HepG2 (cell line): ENCODE measurements at regions not wholly inside any gene's neighbourhood (a gene's known extent, or its start where the extent isn't known, plus 50 kb on each side); places are given as distances from the start of the nearest gene placed in this dataset.

Experiments
- ATAC-seq: fragments of 200-7000 bp; cut with Tn5 transposase; 3 replicates; pipeline ENCODE4 v1.9.1; 2020; ENCODE audit warnings: mild to moderate bottlenecking, moderate library complexity
- BruUV-seq: library from RNA; stranded (reverse); fragments of 400-500 nt; replicated peaks from 2 replicates; lab custom pipeline; 2021; lab: Mats Ljungman, UMichigan
- CTCF ChIA-PET: fragments of 300-600 bp; formaldehyde crosslinking; extraction: SDS; loops from one replicate; lab custom pipeline; 2021; ENCODE audit warnings: low total read pairs, inconsistent platforms, low intra/inter-chr PET ratio; lab: Yijun Ruan, JAX
- POLR2A ChIA-PET: fragments of 350-600 bp; sonication (Branson Sonifier 250); formaldehyde crosslinking; loops from one replicate; lab custom pipeline; 2020; ENCODE audit warnings: antibody characterized with exemption, inconsistent platforms; lab: Yijun Ruan, JAX
- DNase-seq: peaks from one replicate; pipeline ENCODE4 v3.0.0-alpha.2; 2015; ENCODE audit warnings: low spot score
- FAIRE-seq: peaks from 3 replicates; lab custom pipeline; 2011; peaks lifted over from hg19 to GRCh38; lab: Jason Lieb, UNC
- H2AFZ ChIP-seq: one replicate; pipeline ENCODE4 v1.6.1; 2011; ENCODE audit warnings: low read length, inconsistent platforms
- H3K27ac ChIP-seq: fragments of 300-600 bp; 3 replicates; pipeline ENCODE4 v1.8.0; 2011; ENCODE audit warnings: mixed run types, mild to moderate bottlenecking, mixed read lengths, low read length, inconsistent platforms; ENCODE audit not compliant: insufficient read depth; ENCODE audit errors: extremely low read length
- H3K27me3 ChIP-seq, 2 experiments: fragments of 200-600 bp in 1 of 2; 2 replicates in 1 of 2; 3 replicates in 1 of 2; pipeline versions ENCODE4 v1.6.0 to v1.8.0; 2011; ENCODE audit warnings: low read length in 2 of 2, mild to moderate bottlenecking in 2 of 2, moderate library complexity in 2 of 2, inconsistent platforms in 1 of 2; ENCODE audit not compliant: insufficient read depth in 2 of 2, control insufficient read depth in 1 of 2
- H3K36me3 ChIP-seq, 2 experiments: fragments of 200-600 bp in 1 of 2; replicated peaks in 1 of 2; 2 replicates in 1 of 2; 3 replicates in 1 of 2; pipeline versions ENCODE4 v1.5.1 to v1.8.0; 2011; ENCODE audit warnings: low read length in 2 of 2, inconsistent platforms in 1 of 2; ENCODE audit not compliant: insufficient read depth in 2 of 2, control insufficient read depth in 1 of 2
- H3K4me1 ChIP-seq: 2 replicates; pipeline ENCODE4 v1.5.1; 2012; ENCODE audit warnings: low read length, inconsistent platforms; ENCODE audit not compliant: insufficient read depth
- H3K4me2 ChIP-seq: 2 replicates; pipeline ENCODE4 v1.6.0; 2011; ENCODE audit warnings: low read depth, low read length, inconsistent platforms
- H3K4me3 ChIP-seq, 3 experiments: fragments of 200-600 bp in 1 of 3; sonication (generic), shearing (Covaris generic) in 1 of 3; replicated peaks in 1 of 3; 2 replicates each; pipeline ENCODE4 v1.5.1; 2011 to 2016; ENCODE audit warnings: low read length in 3 of 3, inconsistent platforms in 2 of 3, low read depth in 2 of 3, mild to moderate bottlenecking in 2 of 3, control low read depth in 1 of 3, mixed read lengths in 1 of 3; ENCODE audit not compliant: insufficient read depth in 1 of 3
- H3K79me2 ChIP-seq: one replicate; pipeline ENCODE4 v1.6.1; 2011; ENCODE audit warnings: low read length, inconsistent platforms; ENCODE audit not compliant: insufficient read depth
- H3K9ac ChIP-seq: 2 replicates; pipeline ENCODE4 v1.6.0; 2011; ENCODE audit warnings: mild to moderate bottlenecking, low read depth, low read length, inconsistent platforms; ENCODE audit not compliant: insufficient read depth
- H3K9me3 ChIP-seq: 2 replicates; pipeline ENCODE4 v1.5.1; 2012; ENCODE audit warnings: mild to moderate bottlenecking, low read length
- H4K20me1 ChIP-seq: 2 replicates; pipeline ENCODE4 v1.6.0; 2011; ENCODE audit warnings: inconsistent platforms, mild to moderate bottlenecking, low read length, moderate library complexity; ENCODE audit not compliant: insufficient read depth
- PAX8 ChIP-seq: sonication (generic); formaldehyde crosslinking; IDR thresholded peaks from 2 replicates; pipeline ENCODE4 v1.8.0; 2022; ENCODE audit warnings: mild to moderate bottlenecking, missing genetic modification reagents, borderline replicate concordance
- PITX1 ChIP-seq: sonication (generic); formaldehyde crosslinking; IDR thresholded peaks from 2 replicates; pipeline ENCODE4 v1.5.1; 2020; ENCODE audit warnings: mild to moderate bottlenecking, missing genetic modification reagents
- SETDB1 ChIP-seq: sonication (generic); formaldehyde crosslinking; IDR thresholded peaks from 2 replicates; pipeline ENCODE4 v1.5.1; 2020; ENCODE audit warnings: missing genetic modification reagents, mild to moderate bottlenecking, borderline replicate concordance
- ZNF121 ChIP-seq: sonication (generic); formaldehyde crosslinking; IDR thresholded peaks from 2 replicates; pipeline ENCODE4 v1.5.0; 2020; ENCODE audit warnings: mild to moderate bottlenecking, missing genetic modification reagents
- ZNF34 ChIP-seq: sonication (generic); formaldehyde crosslinking; IDR thresholded peaks from 2 replicates; pipeline ENCODE4 v1.4.0; 2020; ENCODE audit warnings: mild to moderate bottlenecking, missing genetic modification reagents, borderline replicate concordance
- ZNF619 ChIP-seq: sonication (generic); formaldehyde crosslinking; IDR thresholded peaks from 2 replicates; pipeline ENCODE4 v1.4.0; 2020; ENCODE audit warnings: mild to moderate bottlenecking, missing genetic modification reagents
- WGBS: methylation state at CpG from one replicate; pipeline ENCODE4 v1.1.6; 2017; ENCODE audit warnings: low lambda C conversion rate; 5-methylcytosine and 5-hydroxymethylcytosine counted together
- in situ Hi-C: cut with HindIII; loops from 2 replicates; pipeline ENCODE4 v1.10.0; 2017; ENCODE audit warnings: low pct_unique_long_range_greater_than_20kb; ENCODE audit not compliant: extremely low pct_ligation_motif_present
- intact Hi-C: fragments of 100-400 bp; cut with micrococcal nuclease; formaldehyde crosslinking; loops from one replicate; pipeline ENCODE4 v1.10.0; 2022; ENCODE audit not compliant: unreplicated experiment
- TF ChIP-seq, protein P1 (sequence below): IDR thresholded peaks from 2 replicates; pipeline ENCODE4 v1.6.1; 2016; ENCODE audit warnings: missing compliant biosample characterization, missing genetic modification reagents, borderline replicate concordance
- TF ChIP-seq, protein P2 (sequence below): sonication (generic); formaldehyde crosslinking; IDR thresholded peaks from 2 replicates; pipeline ENCODE4 v1.8.1; 2023; ENCODE audit warnings: missing genetic modification reagents, mild to moderate bottlenecking, borderline replicate concordance
- TF ChIP-seq, protein P3 (sequence below): sonication (generic); formaldehyde crosslinking; IDR thresholded peaks from 2 replicates; pipeline ENCODE4 v1.5.1; 2020; ENCODE audit warnings: missing genetic modification reagents, mild to moderate bottlenecking, borderline replicate concordance

DNA sequence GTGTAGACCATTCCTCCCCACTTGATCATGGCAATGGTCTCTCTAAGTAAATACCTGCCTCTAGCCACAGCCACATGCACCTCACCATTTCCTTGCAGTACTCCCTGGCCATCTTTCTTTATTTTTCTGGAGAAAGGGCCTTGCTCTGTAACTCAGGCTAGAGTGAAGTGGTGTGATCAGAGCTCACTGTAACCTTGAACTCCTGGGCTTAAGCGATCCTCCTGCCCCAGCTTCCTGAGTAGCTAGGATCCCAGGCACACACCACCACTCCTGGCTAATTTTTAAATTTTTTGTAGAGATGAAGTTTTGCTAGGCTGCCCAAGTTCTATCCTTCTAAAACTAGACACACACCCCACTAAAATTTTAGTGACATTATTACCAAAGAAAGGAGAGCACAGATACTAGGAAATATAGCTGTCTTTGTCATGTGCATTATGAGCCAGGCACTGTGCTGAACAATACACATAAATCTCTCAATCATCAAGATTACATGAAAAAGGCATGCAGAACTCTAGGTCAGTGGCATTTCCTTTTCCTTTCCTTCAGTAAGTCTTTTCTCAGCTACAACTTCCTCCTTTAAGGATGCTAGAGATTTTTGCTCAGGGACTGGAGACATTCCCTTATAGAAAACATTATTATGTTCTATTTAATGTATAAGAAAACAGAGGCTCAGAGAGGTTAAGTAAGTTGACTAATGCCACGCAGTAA is 95.0 kb upstream of the SERBP1 start (continued):
- no peak for TF ChIP-seq ZNF619 (CRISPR knock-in tag)
- TF ChIP-seq, protein P1, sequence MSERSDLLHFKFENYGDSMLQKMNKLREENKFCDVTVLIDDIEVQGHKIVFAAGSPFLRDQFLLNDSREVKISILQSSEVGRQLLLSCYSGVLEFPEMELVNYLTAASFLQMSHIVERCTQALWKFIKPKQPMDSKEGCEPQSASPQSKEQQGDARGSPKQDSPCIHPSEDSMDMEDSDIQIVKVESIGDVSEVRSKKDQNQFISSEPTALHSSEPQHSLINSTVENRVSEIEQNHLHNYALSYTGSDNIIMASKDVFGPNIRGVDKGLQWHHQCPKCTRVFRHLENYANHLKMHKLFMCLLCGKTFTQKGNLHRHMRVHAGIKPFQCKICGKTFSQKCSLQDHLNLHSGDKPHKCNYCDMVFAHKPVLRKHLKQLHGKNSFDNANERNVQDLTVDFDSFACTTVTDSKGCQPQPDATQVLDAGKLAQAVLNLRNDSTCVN (CRISPR knock-in tag) = peak; percentile 99
- TF ChIP-seq, all 625 proteins: peak for 31

DNA sequence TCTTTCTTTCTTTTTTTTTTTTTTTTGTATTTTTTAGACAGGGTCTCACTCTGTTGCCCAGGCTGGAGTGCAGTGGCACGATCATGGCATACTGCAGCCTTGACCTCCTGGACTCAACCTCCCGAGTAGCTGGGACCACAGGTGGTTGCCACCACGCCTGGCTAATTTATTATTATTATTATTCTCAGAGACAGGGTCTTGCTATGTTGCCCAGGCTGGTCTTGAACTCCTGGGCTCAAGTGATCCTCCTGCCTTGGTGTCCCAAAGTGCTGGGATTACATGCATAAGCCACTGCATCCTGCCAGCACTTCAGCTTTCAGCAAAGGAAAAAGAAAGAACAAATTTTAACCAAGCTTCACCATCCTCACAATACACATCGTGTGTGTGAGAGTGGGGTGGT is 97.9 kb upstream of the SERBP1 start:
- BruUV-seq = no TSS peak
- no peak for ATAC-seq
- intact Hi-C loops = no loop called here
- ChIA-PET CTCF (no interaction called here), POLR2A (no interaction called here)
- in situ Hi-C loops = no loop called here
- no peak overlapping the region for H3K27ac ChIP-seq
- no peak overlapping the region for H3K9ac ChIP-seq
- WGBS = 68% methylated on average over 4 of the region's 4 CpGs
- TF ChIP-seq ZNF121 (peak; percentile 75), PITX1 (no peak)
- no peaks in the 10 kb centered on the region; the same call in 1 of the 2 replicates for H3K9me3 ChIP-seq
- no peaks in the 10 kb centered on the region for H3K79me2 ChIP-seq
- H3K36me3 ChIP-seq = no peaks in the 10 kb centered on the region
- H3K4me2 ChIP-seq = no peak overlapping the region
- FAIRE-seq = no peak
- DNase-seq = no peak
- H3K4me3 ChIP-seq = no peak overlapping the region
- H3K27me3 ChIP-seq = no peaks in the 10 kb centered on the region
- no peaks in the 10 kb centered on the region for H4K20me1 ChIP-seq
- H3K4me1 ChIP-seq = peaks cover 75% of the 10 kb centered on the region
- no peak overlapping the region for H2AFZ ChIP-seq

DNA sequence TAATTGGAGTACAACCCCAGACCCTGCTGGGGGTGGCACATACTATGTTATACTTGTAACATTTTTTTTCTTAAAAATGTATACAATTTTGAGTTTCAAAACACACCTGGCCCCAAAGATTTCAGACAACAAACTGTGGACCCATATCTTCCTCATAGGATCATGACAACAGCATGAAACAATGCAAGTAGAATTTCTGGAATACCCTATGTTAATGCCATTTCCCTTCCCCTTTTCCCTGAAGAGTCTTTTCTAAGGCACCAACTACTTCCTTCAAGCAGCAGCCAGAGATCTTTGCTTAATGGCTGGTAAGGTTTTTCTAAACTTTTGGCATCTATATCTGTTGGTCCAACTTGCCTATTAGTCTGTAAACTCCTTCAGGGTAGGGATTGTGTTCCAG is 99.9 kb upstream of the SERBP1 start:
- Histone ChIP-seq H3K27ac (no peak overlapping the region), H3K27me3 (no peaks in the 10 kb centered on the region), H3K36me3 (no peaks in the 10 kb centered on the region), H3K9ac (no peak overlapping the region), H4K20me1 (no peaks in the 10 kb centered on the region), H3K79me2 (no peaks in the 10 kb centered on the region), H3K9me3 (no peaks in the 10 kb centered on the region; the same call in 1 of the 2 replicates), H3K4me2 (no peak overlapping the region), H3K4me3 (no peak overlapping the region), H3K4me1 (peaks cover 74% of the 10 kb centered on the region), H2AFZ (no peak overlapping the region)
- FAIRE-seq = no peak
- no peak for ATAC-seq
- ChIA-PET CTCF (no interaction called here), POLR2A (no interaction called here)
- no TSS peak for BruUV-seq
- in situ Hi-C loops (no loop called here), intact Hi-C loops (loop anchor here (10.0 kb wide), 1 partner anchor 325 kb away; no protein-coding TSS in a partner anchor)
- no peak for DNase-seq
- TF ChIP-seq ZNF34 (CRISPR knock-in tag) (no peak), PAX8 (no peak), SETDB1 (CRISPR knock-in tag) (no peak)
- TF ChIP-seq, protein P2, sequence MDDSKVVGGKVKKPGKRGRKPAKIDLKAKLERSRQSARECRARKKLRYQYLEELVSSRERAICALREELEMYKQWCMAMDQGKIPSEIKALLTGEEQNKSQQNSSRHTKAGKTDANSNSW (CRISPR knock-in tag) = no peak
- TF ChIP-seq, protein P3, sequence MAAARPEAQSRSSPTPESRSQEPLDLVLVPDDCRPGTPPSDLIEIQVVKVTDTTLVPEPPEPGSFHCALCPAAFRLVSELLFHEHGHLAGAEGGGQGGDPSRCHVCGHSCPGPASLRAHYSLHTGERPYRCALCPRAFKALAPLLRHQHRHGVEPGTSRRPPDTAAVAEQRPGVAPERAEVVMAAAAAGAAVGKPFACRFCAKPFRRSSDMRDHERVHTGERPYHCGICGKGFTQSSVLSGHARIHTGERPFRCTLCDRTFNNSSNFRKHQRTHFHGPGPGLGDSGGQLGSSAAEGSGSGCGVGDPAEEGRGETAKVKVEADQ = no peak
